Ishikawa (cell line): ENCODE measurements at regions not wholly inside any gene's neighbourhood (a gene's known extent, or its start where the extent isn't known, plus 50 kb on each side); places are given as distances from the start of the nearest gene placed in this dataset.

Source experiments
- CEBPB ChIP-seq: IDR thresholded peaks from 2 replicates; pipeline ENCODE4 v1.6.1; 2012
- CREB1 ChIP-seq: IDR thresholded peaks from 2 replicates; pipeline ENCODE4 v1.6.1; 2012; ENCODE audit warnings: low read depth
- EP300 ChIP-seq: IDR thresholded peaks from 2 replicates; pipeline ENCODE4 v1.6.1; 2012; ENCODE audit warnings: borderline replicate concordance
- MAX ChIP-seq: IDR thresholded peaks from 2 replicates; pipeline ENCODE4 v1.6.1; 2012
- NFIC ChIP-seq: IDR thresholded peaks from 2 replicates; pipeline ENCODE4 v1.6.1; 2012
- RAD21 ChIP-seq: IDR thresholded peaks from 2 replicates; pipeline ENCODE4 v1.6.1; 2012; ENCODE audit warnings: low read depth
- REST ChIP-seq: IDR thresholded peaks from 2 replicates; pipeline ENCODE4 v1.6.1; 2012; ENCODE audit warnings: low read depth, mild to moderate bottlenecking
- TAF1 ChIP-seq: IDR thresholded peaks from 2 replicates; pipeline ENCODE4 v1.6.1; 2012; ENCODE audit warnings: low read depth, mild to moderate bottlenecking
- USF1 ChIP-seq: IDR thresholded peaks from 2 replicates; pipeline ENCODE4 v1.6.1; 2012
- YY1 ChIP-seq: IDR thresholded peaks from 2 replicates; pipeline ENCODE4 v1.6.1; 2012; ENCODE audit warnings: low read depth

GRCh38 chr5:88557881-88558280, 289.2 kb upstream of the TMEM161B start:
- TF ChIP-seq CREB1 = no peak
- TF ChIP-seq REST = no peak
- no peak for TF ChIP-seq YY1
- TF ChIP-seq TAF1 = no peak
- no peak for TF ChIP-seq CEBPB
- TF ChIP-seq EP300 = no peak
- TF ChIP-seq RAD21 = no peak
- no peak for TF ChIP-seq MAX
- TF ChIP-seq USF1 = no peak
- no peak for TF ChIP-seq NFIC
